ENCODE measurements at regions not wholly inside any gene's neighbourhood (a gene's known extent, or its start where the extent isn't known, plus 50 kb on each side); places are given as distances from the start of the nearest gene placed in this dataset.

GRCh38 chr4:11719879-11720278, 291.2 kb upstream of the HS3ST1 start:
- H4K5ac ChIP-seq (ENCODE audit: low read depth, low read length): no peak overlapping the region; the same call in 1 of the 2 replicates
- H2BK15ac ChIP-seq (ENCODE audit: low read depth, low read length): no peak overlapping the region
- in situ Hi-C loops (cut with MboI; ENCODE audit: low sequenced_read_pairs) (loop anchor here (10.0 kb wide), 1 partner anchor 1135 kb away; no protein-coding TSS in a partner anchor), dilution Hi-C loops (cut with HindIII; ENCODE audit: low sequenced_read_pairs, unreplicated experiment) (no loop called here), intact Hi-C loops (cut with micrococcal nuclease) (loop anchor here (1.0 kb wide), 2 partner anchors 302 to 1138 kb away; no protein-coding TSS in a partner anchor)
- H2AFZ ChIP-seq (replicated peaks; ENCODE audit: low read length, poor library complexity): no peak overlapping the region
- H3K27me3 ChIP-seq (ENCODE audit: control insufficient read depth, insufficient read depth, low read length): no peaks in the 10 kb centered on the region
- H3K18ac ChIP-seq (ENCODE audit: low read depth, low read length): peak overlapping the region; percentile 72; the same call in 1 of the 2 replicates
- H3K9ac ChIP-seq (ENCODE audit: low read depth, low read length): no peak overlapping the region
- DNase-seq: no peak
- H3K36me3 ChIP-seq (ENCODE audit: control insufficient read depth, insufficient read depth, low read length): no peaks in the 10 kb centered on the region
- BruUV-seq (replicated peaks): no TSS peak
- no peak overlapping the region for H3K4me3 ChIP-seq (ENCODE audit: insufficient read depth, low read depth, low read length)
- no peak overlapping the region for H3K56ac ChIP-seq (ENCODE audit: extremely low read depth, insufficient read depth, low read length)
- no peak for TF ChIP-seq RFX5 (IDR thresholded peaks at IDR 0.05; ENCODE audit: low read depth, low read length)
- no peak for TF ChIP-seq RCOR1 (IDR thresholded peaks at IDR 0.05; ENCODE audit: insufficient replicate concordance, low read length)
- no peak for TF ChIP-seq CEBPB (IDR thresholded peaks at IDR 0.05; ENCODE audit: low read depth, low read length)
- TF ChIP-seq ELK1 (IDR thresholded peaks at IDR 0.05; ENCODE audit: borderline replicate concordance, low read depth, low read length): no peak
- TF ChIP-seq, protein P1, sequence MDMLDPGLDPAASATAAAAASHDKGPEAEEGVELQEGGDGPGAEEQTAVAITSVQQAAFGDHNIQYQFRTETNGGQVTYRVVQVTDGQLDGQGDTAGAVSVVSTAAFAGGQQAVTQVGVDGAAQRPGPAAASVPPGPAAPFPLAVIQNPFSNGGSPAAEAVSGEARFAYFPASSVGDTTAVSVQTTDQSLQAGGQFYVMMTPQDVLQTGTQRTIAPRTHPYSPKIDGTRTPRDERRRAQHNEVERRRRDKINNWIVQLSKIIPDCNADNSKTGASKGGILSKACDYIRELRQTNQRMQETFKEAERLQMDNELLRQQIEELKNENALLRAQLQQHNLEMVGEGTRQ (IDR thresholded peaks at IDR 0.05; ENCODE audit: low read depth, low read length): no peak
- TF ChIP-seq CHD1 (IDR thresholded peaks at IDR 0.05; ENCODE audit: low read depth, low read length): no peak
- no peak for TF ChIP-seq FOS (IDR thresholded peaks at IDR 0.05; ENCODE audit: low read depth, low read length)
- TF ChIP-seq, protein P2, sequence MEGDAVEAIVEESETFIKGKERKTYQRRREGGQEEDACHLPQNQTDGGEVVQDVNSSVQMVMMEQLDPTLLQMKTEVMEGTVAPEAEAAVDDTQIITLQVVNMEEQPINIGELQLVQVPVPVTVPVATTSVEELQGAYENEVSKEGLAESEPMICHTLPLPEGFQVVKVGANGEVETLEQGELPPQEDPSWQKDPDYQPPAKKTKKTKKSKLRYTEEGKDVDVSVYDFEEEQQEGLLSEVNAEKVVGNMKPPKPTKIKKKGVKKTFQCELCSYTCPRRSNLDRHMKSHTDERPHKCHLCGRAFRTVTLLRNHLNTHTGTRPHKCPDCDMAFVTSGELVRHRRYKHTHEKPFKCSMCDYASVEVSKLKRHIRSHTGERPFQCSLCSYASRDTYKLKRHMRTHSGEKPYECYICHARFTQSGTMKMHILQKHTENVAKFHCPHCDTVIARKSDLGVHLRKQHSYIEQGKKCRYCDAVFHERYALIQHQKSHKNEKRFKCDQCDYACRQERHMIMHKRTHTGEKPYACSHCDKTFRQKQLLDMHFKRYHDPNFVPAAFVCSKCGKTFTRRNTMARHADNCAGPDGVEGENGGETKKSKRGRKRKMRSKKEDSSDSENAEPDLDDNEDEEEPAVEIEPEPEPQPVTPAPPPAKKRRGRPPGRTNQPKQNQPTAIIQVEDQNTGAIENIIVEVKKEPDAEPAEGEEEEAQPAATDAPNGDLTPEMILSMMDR (conservative IDR thresholded peaks at IDR 0.05; ENCODE audit: low read depth, low read length): no peak
- TF ChIP-seq MAZ (IDR thresholded peaks at IDR 0.05; ENCODE audit: borderline replicate concordance, low read depth, low read length): no peak
- TF ChIP-seq NFE2L2 (IDR thresholded peaks at IDR 0.05; ENCODE audit: low read depth, low read length): no peak
- TF ChIP-seq MXI1 (IDR thresholded peaks at IDR 0.05; ENCODE audit: borderline replicate concordance, low read depth, low read length): no peak
- TF ChIP-seq RAD21 (IDR thresholded peaks at IDR 0.05; ENCODE audit: low read length): no peak
- TF ChIP-seq BHLHE40 (IDR thresholded peaks at IDR 0.05; ENCODE audit: low read depth, low read length): no peak
- no peak for TF ChIP-seq SMC3 (IDR thresholded peaks at IDR 0.05; ENCODE audit: low read depth, low read length)
- TF ChIP-seq POLR2A (IDR thresholded peaks at IDR 0.05; ENCODE audit: low read depth, low read length): no peak
- TF ChIP-seq MAFK (IDR thresholded peaks at IDR 0.05; ENCODE audit: low read depth, low read length): no peak
- ATAC-seq (ENCODE audit: low read depth): no peak
- no peak overlapping the region for H2BK120ac ChIP-seq (ENCODE audit: low read depth, low read length)
- H3K4me1 ChIP-seq (ENCODE audit: control insufficient read depth, insufficient read depth, low read length): no peaks in the 10 kb centered on the region
- no peaks in the 10 kb centered on the region for H3K79me1 ChIP-seq (ENCODE audit: low read depth in 1 of 2, low read length in 2 of 2)
- H2AK9ac ChIP-seq (replicated peaks; ENCODE audit: low read depth, low read length, poor library complexity): no peak overlapping the region
- no peak overlapping the region for H4K91ac ChIP-seq (ENCODE audit: insufficient read depth, low read depth, low read length)
- no peak overlapping the region for H2BK20ac ChIP-seq (ENCODE audit: low read depth, low read length)
- no peak overlapping the region for H3K4me2 ChIP-seq (ENCODE audit: low read depth, low read length)
- H3K9me1 ChIP-seq (ENCODE audit: insufficient read depth, low read length): no peaks in the 10 kb centered on the region
- no peak overlapping the region for H3K27ac ChIP-seq (ENCODE audit: insufficient read depth, low read length)
- H2BK5ac ChIP-seq (ENCODE audit: low read depth, low read length, poor library complexity, severe bottlenecking): no peak overlapping the region
- ChIA-PET POLR2A (ENCODE audit: unreplicated experiment) (no interaction called here), CTCF (interaction anchor here (0.6 to 1.2 kb wide), 2 partner anchors 291 to 872 kb away, joined by 3 to 6 read pairs; no protein-coding TSS in a partner anchor)
- H4K20me1 ChIP-seq (ENCODE audit: insufficient read depth, low read length): no peaks in the 10 kb centered on the region
- H3K4ac ChIP-seq (ENCODE audit: low read depth, low read length): no peak overlapping the region
- H3K14ac ChIP-seq (replicated peaks; ENCODE audit: low read depth, low read length): no peak overlapping the region
- H4K8ac ChIP-seq (ENCODE audit: low read depth in 2 of 2, low read length in 2 of 2): no peak overlapping the region
- 100% methylated on average over 1 of the region's 4 CpGs; no CpG with 5 or more reads in 1 of the 2 experiments for WGBS, 2 experiments (ENCODE audit: extremely low coverage in 2 of 2, insufficient read length in 1 of 2)
- no peaks in the 10 kb centered on the region for H3K9me3 ChIP-seq (ENCODE audit: control insufficient read depth, insufficient read depth, low read length)
- H2AK5ac ChIP-seq (ENCODE audit: low read depth, low read length): peak overlapping the region; percentile 69; the same call in 1 of the 2 replicates
- no peak overlapping the region for H3K23ac ChIP-seq (ENCODE audit: low read depth, low read length)
